Liver (tissue), 8 donors: ENCODE measurements at regions not wholly inside any gene's neighbourhood (a gene's known extent, or its start where the extent isn't known, plus 50 kb on each side); places are given as distances from the start of the nearest gene placed in this dataset.

Source experiments
- DNase-seq: peaks from one replicate; pipeline ENCODE4 v3.0.0-alpha.2; 2017; ENCODE audit warnings: low spot score
- H3K27ac ChIP-seq, 2 donors: one replicate each; pipeline ENCODE4 v1.7.0; 2013; ENCODE audit warnings: inconsistent platforms in 2 of 2, low read length in 2 of 2, control low read depth in 1 of 2, low read depth in 1 of 2, mild to moderate bottlenecking in 1 of 2
- H3K27me3 ChIP-seq, 4 donors: one replicate each; pipeline versions ENCODE4 v1.6.1 to v1.7.0; 2013; ENCODE audit warnings: low read length in 3 of 4, inconsistent platforms in 1 of 4, mild to moderate bottlenecking in 1 of 4, moderate library complexity in 1 of 4; ENCODE audit not compliant: control insufficient read depth in 4 of 4, insufficient read depth in 4 of 4
- H3K36me3 ChIP-seq, 4 donors: one replicate each; pipeline versions ENCODE4 v1.6.1 to v1.7.0; 2013; ENCODE audit warnings: low read length in 3 of 4, mild to moderate bottlenecking in 3 of 4, low read depth in 1 of 4, moderate library complexity in 1 of 4; ENCODE audit not compliant: control insufficient read depth in 4 of 4, insufficient read depth in 3 of 4
- H3K4me1 ChIP-seq, 4 donors: one replicate each; pipeline versions ENCODE4 v1.6.1 to v1.7.0; 2013; ENCODE audit warnings: low read length in 3 of 4, mild to moderate bottlenecking in 3 of 4, moderate library complexity in 1 of 4; ENCODE audit not compliant: control insufficient read depth in 4 of 4, insufficient read depth in 4 of 4
- H3K4me3 ChIP-seq, 3 donors: one replicate each; pipeline versions ENCODE4 v1.6.1 to v1.7.0; 2013; ENCODE audit warnings: low read length in 3 of 3, control low read depth in 1 of 3, low read depth in 1 of 3, mild to moderate bottlenecking in 1 of 3
- H3K9ac ChIP-seq, 2 donors: one replicate each; pipeline ENCODE4 v1.7.0; 2013; ENCODE audit warnings: low read length in 2 of 2, mild to moderate bottlenecking in 2 of 2, moderate library complexity in 2 of 2, control low read depth in 1 of 2, low read depth in 1 of 2
- H3K9me3 ChIP-seq, 4 donors: one replicate each; pipeline versions ENCODE4 v1.6.1 to v1.7.0; 2013; ENCODE audit warnings: low read length in 3 of 4; ENCODE audit not compliant: control insufficient read depth in 4 of 4
- ATF3 ChIP-seq: IDR thresholded peaks from 2 replicates; pipeline ENCODE4 v1.6.1; 2016; ENCODE audit warnings: antibody characterized with exemption
- CTCF ChIP-seq: fragments of 150-350 bp; IDR thresholded peaks from 2 replicates; pipeline ENCODE4 v1.5.1; 2017; ENCODE audit warnings: improper control_type of control experiment, low read depth, low read length; ENCODE audit not compliant: missing input control
- EGR1 ChIP-seq, 2 donors: IDR thresholded peaks; 2 replicates each; pipeline ENCODE4 v1.6.1; 2016 to 2018; ENCODE audit warnings: antibody characterized with exemption in 2 of 2, low read depth in 2 of 2
- FOXA1 ChIP-seq: IDR thresholded peaks from 2 replicates; pipeline ENCODE4 v1.6.1; 2016; ENCODE audit warnings: antibody characterized with exemption
- FOXA2 ChIP-seq: IDR thresholded peaks from 2 replicates; pipeline ENCODE4 v1.6.1; 2016; ENCODE audit warnings: antibody characterized with exemption
- GABPA ChIP-seq, 2 donors: IDR thresholded peaks in 1 of 2; conservative IDR thresholded peaks in 1 of 2; 2 replicates each; pipeline ENCODE4 v1.6.1; 2016; ENCODE audit warnings: antibody characterized with exemption in 2 of 2, mild to moderate bottlenecking in 1 of 2, moderate library complexity in 1 of 2
- HNF4A ChIP-seq, 2 donors: conservative IDR thresholded peaks; 2 replicates each; pipeline ENCODE4 v1.6.1; 2016; ENCODE audit warnings: antibody characterized with exemption in 2 of 2, mild to moderate bottlenecking in 2 of 2
- JUND ChIP-seq, 2 donors: IDR thresholded peaks; 2 replicates each; pipeline ENCODE4 v1.6.1; 2016; ENCODE audit warnings: antibody characterized with exemption in 2 of 2
- MAX ChIP-seq: IDR thresholded peaks from 2 replicates; pipeline ENCODE4 v1.6.1; 2016; ENCODE audit warnings: antibody characterized with exemption
- NR2F2 ChIP-seq: IDR thresholded peaks from 2 replicates; pipeline ENCODE4 v1.6.1; 2016; ENCODE audit warnings: antibody characterized with exemption
- RAD21 ChIP-seq, 2 donors: IDR thresholded peaks; 2 replicates each; pipeline ENCODE4 v1.6.1; 2016; ENCODE audit warnings: antibody characterized with exemption in 2 of 2, mild to moderate bottlenecking in 2 of 2
- RXRA ChIP-seq, 2 donors: IDR thresholded peaks; 2 replicates each; pipeline ENCODE4 v1.6.1; 2017 to 2018; ENCODE audit warnings: antibody characterized with exemption in 2 of 2, mild to moderate bottlenecking in 1 of 2
- TAF1 ChIP-seq: conservative IDR thresholded peaks from 2 replicates; pipeline ENCODE4 v1.6.1; 2016; ENCODE audit warnings: antibody characterized with exemption, mild to moderate bottlenecking
- YY1 ChIP-seq: IDR thresholded peaks from 2 replicates; pipeline ENCODE4 v1.6.1; 2016; ENCODE audit warnings: antibody characterized with exemption, mild to moderate bottlenecking
- WGBS: extraction: QIAGEN DNeasy Blood & Tissue Kit; methylation state at CpG from one replicate; pipeline ENCODE4 v1.1.7; 2013; 5-methylcytosine and 5-hydroxymethylcytosine counted together
- TF ChIP-seq, protein P1 (sequence below): IDR thresholded peaks from 2 replicates; pipeline ENCODE4 v1.6.1; 2016; ENCODE audit warnings: antibody characterized with exemption, mild to moderate bottlenecking
- donor health status: healthy.
- donor health status: healthy.
- donor health status: healthy.
- donor health status: healthy.
- donor health status: healthy.

- no peak for TF ChIP-seq RAD21 (IDR thresholded peaks at IDR 0.05)
- TF ChIP-seq GABPA (IDR thresholded peaks at IDR 0.05 in 1 of 2, conservative IDR thresholded peaks at IDR 0.05 in 1 of 2): no peak
These were observed 326.5 kb upstream of the FMN2 start for GRCh38 chr1:239765163-239765562.

DNA sequence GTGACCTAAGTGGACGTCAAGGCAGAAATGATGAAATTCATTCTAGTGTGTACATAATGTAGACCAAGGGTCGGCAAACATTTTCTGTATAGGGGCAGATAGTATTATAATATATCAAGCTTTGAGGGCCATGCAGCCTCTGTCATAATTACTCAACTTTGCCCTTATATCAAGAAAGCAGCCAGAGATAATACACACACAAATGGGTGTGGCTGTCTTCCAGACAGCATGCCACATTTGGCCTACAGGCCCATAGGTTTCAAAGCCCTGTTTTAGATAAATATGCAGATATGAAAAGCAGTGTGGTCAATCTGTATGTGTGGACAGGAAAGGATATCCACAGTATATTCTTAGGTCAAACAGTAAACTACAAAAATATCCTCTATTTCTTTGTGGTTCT lies 320.1 kb upstream of the FMN2 start:
- no peak overlapping the region for H3K27ac ChIP-seq
- H3K36me3 ChIP-seq: no peaks in the 10 kb centered on the region
- WGBS: 67% methylated on average over 2 of the region's 2 CpGs
- H3K9ac ChIP-seq: no peak overlapping the region
- H3K4me3 ChIP-seq: no peak overlapping the region
- H3K9me3 ChIP-seq: no peaks in the 10 kb centered on the region
- no peaks in the 10 kb centered on the region for H3K27me3 ChIP-seq
- no peak for TF ChIP-seq FOXA2
- TF ChIP-seq ATF3: no peak
- no peak for TF ChIP-seq EGR1 (IDR thresholded peaks at IDR 0.05; ENCODE audit: low read depth in 2 of 2)
- no peak for TF ChIP-seq HNF4A (conservative IDR thresholded peaks at IDR 0.05)
- no peak for TF ChIP-seq JUND (IDR thresholded peaks at IDR 0.05)
- TF ChIP-seq FOXA1: no peak
- no peak for TF ChIP-seq YY1
- TF ChIP-seq CTCF: no peak
- TF ChIP-seq RXRA (IDR thresholded peaks at IDR 0.05): no peak
- no peak for TF ChIP-seq TAF1
- TF ChIP-seq MAX: no peak
- TF ChIP-seq NR2F2: no peak
- no peak for TF ChIP-seq RAD21 (IDR thresholded peaks at IDR 0.05)
- TF ChIP-seq, protein P1, sequence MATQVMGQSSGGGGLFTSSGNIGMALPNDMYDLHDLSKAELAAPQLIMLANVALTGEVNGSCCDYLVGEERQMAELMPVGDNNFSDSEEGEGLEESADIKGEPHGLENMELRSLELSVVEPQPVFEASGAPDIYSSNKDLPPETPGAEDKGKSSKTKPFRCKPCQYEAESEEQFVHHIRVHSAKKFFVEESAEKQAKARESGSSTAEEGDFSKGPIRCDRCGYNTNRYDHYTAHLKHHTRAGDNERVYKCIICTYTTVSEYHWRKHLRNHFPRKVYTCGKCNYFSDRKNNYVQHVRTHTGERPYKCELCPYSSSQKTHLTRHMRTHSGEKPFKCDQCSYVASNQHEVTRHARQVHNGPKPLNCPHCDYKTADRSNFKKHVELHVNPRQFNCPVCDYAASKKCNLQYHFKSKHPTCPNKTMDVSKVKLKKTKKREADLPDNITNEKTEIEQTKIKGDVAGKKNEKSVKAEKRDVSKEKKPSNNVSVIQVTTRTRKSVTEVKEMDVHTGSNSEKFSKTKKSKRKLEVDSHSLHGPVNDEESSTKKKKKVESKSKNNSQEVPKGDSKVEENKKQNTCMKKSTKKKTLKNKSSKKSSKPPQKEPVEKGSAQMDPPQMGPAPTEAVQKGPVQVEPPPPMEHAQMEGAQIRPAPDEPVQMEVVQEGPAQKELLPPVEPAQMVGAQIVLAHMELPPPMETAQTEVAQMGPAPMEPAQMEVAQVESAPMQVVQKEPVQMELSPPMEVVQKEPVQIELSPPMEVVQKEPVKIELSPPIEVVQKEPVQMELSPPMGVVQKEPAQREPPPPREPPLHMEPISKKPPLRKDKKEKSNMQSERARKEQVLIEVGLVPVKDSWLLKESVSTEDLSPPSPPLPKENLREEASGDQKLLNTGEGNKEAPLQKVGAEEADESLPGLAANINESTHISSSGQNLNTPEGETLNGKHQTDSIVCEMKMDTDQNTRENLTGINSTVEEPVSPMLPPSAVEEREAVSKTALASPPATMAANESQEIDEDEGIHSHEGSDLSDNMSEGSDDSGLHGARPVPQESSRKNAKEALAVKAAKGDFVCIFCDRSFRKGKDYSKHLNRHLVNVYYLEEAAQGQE: no peak
- no peaks in the 10 kb centered on the region for H3K4me1 ChIP-seq
- DNase-seq: no peak

More at GRCh38 chr1:239765163-239765562, 326.5 kb upstream of the FMN2 start:
- no peak overlapping the region for H3K27ac ChIP-seq
- WGBS: 72% methylated on average over 5 of the region's 5 CpGs
- no peaks in the 10 kb centered on the region for H3K4me1 ChIP-seq
- no peaks in the 10 kb centered on the region for H3K9me3 ChIP-seq
- H3K9ac ChIP-seq: no peak overlapping the region
- no peak overlapping the region for H3K4me3 ChIP-seq
- DNase-seq: no peak
- no peaks in the 10 kb centered on the region for H3K36me3 ChIP-seq
- H3K27me3 ChIP-seq: no peaks in the 10 kb centered on the region
